KMS-11 (cell line): ENCODE measurements at regions not wholly inside any gene's neighbourhood (a gene's known extent, or its start where the extent isn't known, plus 50 kb on each side); places are given as distances from the start of the nearest gene placed in this dataset.

Source experiments
- H2AFZ ChIP-seq: fragments of 200-600 bp; sonication (generic); 2 replicates; pipeline ENCODE4 v1.6.1; 2016; ENCODE audit warnings: antibody characterized with exemption, mixed run types, low read depth
- H3K27ac ChIP-seq: fragments of 200-600 bp; sonication (generic); 2 replicates; pipeline ENCODE4 v1.6.1; 2016; ENCODE audit warnings: mild to moderate bottlenecking, mixed run types
- H3K27me3 ChIP-seq: fragments of 200-600 bp; sonication (generic); 2 replicates; pipeline ENCODE4 v1.6.1; 2017; ENCODE audit warnings: mild to moderate bottlenecking, low read depth, mixed run types, moderate library complexity; ENCODE audit not compliant: insufficient read depth
- H3K36me3 ChIP-seq: fragments of 200-600 bp; sonication (generic); 2 replicates; pipeline ENCODE4 v1.6.1; 2017; ENCODE audit warnings: mild to moderate bottlenecking, mixed run types; ENCODE audit not compliant: insufficient read depth
- H3K4me1 ChIP-seq: fragments of 200-600 bp; sonication (generic); 2 replicates; pipeline ENCODE4 v1.6.1; 2016; ENCODE audit warnings: mild to moderate bottlenecking, low read depth, mixed run types; ENCODE audit not compliant: poor library complexity, severe bottlenecking
- H3K4me2 ChIP-seq: fragments of 200-600 bp; sonication (generic); 2 replicates; pipeline ENCODE4 v1.7.0; 2016; ENCODE audit warnings: mild to moderate bottlenecking, mixed run types
- H3K4me3 ChIP-seq: fragments of 200-600 bp; sonication (generic); IDR thresholded peaks from 2 replicates; pipeline ENCODE4 v1.6.1; 2017; ENCODE audit warnings: low read depth, low read length, mixed read lengths; ENCODE audit not compliant: insufficient read depth
- H3K79me2 ChIP-seq: fragments of 200-600 bp; sonication (generic); 2 replicates; pipeline ENCODE4 v1.6.1; 2016; ENCODE audit warnings: low read depth, mixed run types; ENCODE audit not compliant: insufficient read depth
- H3K9ac ChIP-seq: fragments of 200-600 bp; sonication (generic); 2 replicates; pipeline ENCODE4 v1.6.1; 2016; ENCODE audit warnings: mild to moderate bottlenecking, mixed run types
- H4K20me1 ChIP-seq: fragments of 200-600 bp; sonication (generic); 2 replicates; pipeline ENCODE4 v1.6.1; 2016; ENCODE audit warnings: mild to moderate bottlenecking, mixed run types; ENCODE audit not compliant: insufficient read depth
- CTCF ChIP-seq: fragments of 200-600 bp; sonication (generic); conservative IDR thresholded peaks from 2 replicates; pipeline ENCODE4 v1.6.1; 2017; ENCODE audit warnings: low read depth, mild to moderate bottlenecking, antibody characterized with exemption, low read length, moderate library complexity, mixed read lengths

- Histone ChIP-seq H3K4me3 (no peak overlapping the region), H3K36me3 (no peaks in the 10 kb centered on the region), H3K4me2 (no peak overlapping the region), H3K4me1 (no peaks in the 10 kb centered on the region), H3K27ac (no peak overlapping the region), H4K20me1 (no peaks in the 10 kb centered on the region), H3K9ac (no peak overlapping the region), H2AFZ (no peak overlapping the region), H3K27me3 (no peaks in the 10 kb centered on the region), H3K79me2 (no peaks in the 10 kb centered on the region)
- no peak for TF ChIP-seq CTCF
Measured at GRCh38 chr5:109476292-109476691, 66.5 kb upstream of the PJA2 start.

DNA sequence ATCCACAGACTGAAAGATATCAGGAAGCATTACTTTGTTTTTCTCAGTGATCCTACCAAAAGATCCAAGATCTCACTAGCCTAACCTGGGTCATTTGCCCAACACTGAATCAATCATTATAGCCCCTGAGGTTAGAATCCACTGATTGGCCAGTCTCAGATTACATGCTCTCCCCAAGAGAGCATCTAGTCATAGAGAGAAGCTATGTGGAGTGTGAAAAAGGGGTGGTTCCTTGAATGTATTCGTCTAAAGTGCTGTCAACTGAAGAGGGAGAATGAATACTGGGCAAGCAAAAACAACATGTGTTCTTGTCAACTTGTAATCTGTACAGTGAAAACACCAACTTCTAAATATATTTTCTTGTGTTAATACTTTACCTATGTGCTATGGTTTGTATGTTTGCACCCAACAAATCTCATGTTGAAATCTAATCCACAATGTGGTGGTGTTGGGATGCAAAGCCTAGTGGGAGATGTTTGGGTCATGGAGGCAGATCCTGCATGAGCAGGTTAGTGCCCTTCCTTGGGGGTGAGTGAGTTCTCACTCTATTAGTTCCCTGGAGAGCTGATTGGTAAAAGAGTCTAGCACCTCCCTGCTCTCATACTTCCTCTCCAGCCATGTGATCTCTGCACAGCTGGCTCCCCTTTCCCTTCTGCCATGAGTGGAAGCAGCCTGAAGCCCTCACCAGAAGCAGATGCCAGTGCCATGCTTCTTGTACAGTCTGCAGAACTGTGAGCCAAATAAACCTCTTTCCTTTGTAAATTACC is 60.3 kb upstream of the PJA2 start:
- H3K9ac ChIP-seq, result no peak overlapping the region
- TF ChIP-seq CTCF, result no peak
- H2AFZ ChIP-seq, result no peak overlapping the region

GRCh38 chr5:109468737-109469420 is 59.1 kb upstream of the PJA2 start:
- H3K4me2 ChIP-seq, result 0 out of 2 replicates have a peak overlapping the region, but pooled peaks have one; percentile 11

More for the DNA sequence above, 60.3 kb upstream of the PJA2 start:
- no peak overlapping the region for H3K4me2 ChIP-seq
- no peaks in the 10 kb centered on the region for H3K27me3 ChIP-seq
- H3K79me2 ChIP-seq, result no peaks in the 10 kb centered on the region
- no peak overlapping the region for H3K4me3 ChIP-seq
- no peaks in the 10 kb centered on the region for H4K20me1 ChIP-seq
- H3K36me3 ChIP-seq, result no peaks in the 10 kb centered on the region
- H3K4me1 ChIP-seq, result peaks cover 10% of the 10 kb centered on the region
- H3K27ac ChIP-seq, result no peak overlapping the region

GRCh38 chr5:109468288-109468676 is 58.5 kb upstream of the PJA2 start:
- Histone ChIP-seq H3K36me3 (no peaks in the 10 kb centered on the region), H3K27me3 (no peaks in the 10 kb centered on the region), H3K4me3 (no peak overlapping the region), H2AFZ (no peak overlapping the region), H3K4me2 (0 out of 2 replicates have a peak overlapping the region, but pooled peaks have one; percentile 11), H3K27ac (no peak overlapping the region), H3K79me2 (no peaks in the 10 kb centered on the region), H3K4me1 (peaks cover 10% of the 10 kb centered on the region), H3K9ac (no peak overlapping the region), H4K20me1 (no peaks in the 10 kb centered on the region)
- TF ChIP-seq CTCF, result no peak

More at GRCh38 chr5:109468737-109469420, 59.1 kb upstream of the PJA2 start:
- H3K4me1 ChIP-seq, result peaks cover 10% of the 10 kb centered on the region
- no peak overlapping the region for H3K4me3 ChIP-seq
- no peak overlapping the region for H2AFZ ChIP-seq
- H4K20me1 ChIP-seq, result no peaks in the 10 kb centered on the region
- no peak overlapping the region for H3K27ac ChIP-seq
- no peaks in the 10 kb centered on the region for H3K79me2 ChIP-seq
- H3K36me3 ChIP-seq, result no peaks in the 10 kb centered on the region
- H3K27me3 ChIP-seq, result no peaks in the 10 kb centered on the region
- peak; percentile 76 for TF ChIP-seq CTCF
- no peak overlapping the region for H3K9ac ChIP-seq
